Activated CD8-positive, alpha-beta T cell treated with anti-CD3 and anti-CD28 coated beads, Interleukin-2, amount 10 ng/mL, durations not matched to agents 7 days and 5 days (primary cell): ENCODE measurements at regions not wholly inside any gene's neighbourhood (a gene's known extent, or its start where the extent isn't known, plus 50 kb on each side); places are given as distances from the start of the nearest gene placed in this dataset.

ENCODE experiments used
- ATAC-seq: fragments of 150-1000 bp; cut with Tn5 transposase; one replicate; pipeline ENCODE4 v1.10.0; 2021; ENCODE audit warnings: moderate library complexity
- CTCF ChIA-PET: fragments of 350-600 bp; sonication (Branson Sonifier 250); formaldehyde crosslinking; loops from one replicate; lab custom pipeline; 2021; ENCODE audit warnings: antibody characterized with exemption; lab: Charles Lee
- POLR2A ChIA-PET: fragments of 350-600 bp; sonication (Branson Sonifier 250); formaldehyde crosslinking; loops from one replicate; lab custom pipeline; 2021; ENCODE audit warnings: antibody characterized with exemption; lab: Charles Lee
- DNase-seq: peaks from one replicate; pipeline ENCODE4 v3.0.0-alpha.2; 2020
- H3K27ac Mint-ChIP-seq: one replicate; pipeline ENCODE4 v1.8.0; 2021; ENCODE audit warnings: mild to moderate bottlenecking, mixed read lengths
- H3K27me3 Mint-ChIP-seq: one replicate; pipeline ENCODE4 v1.8.0; 2021; ENCODE audit warnings: low read depth, mixed read lengths
- H3K36me3 Mint-ChIP-seq: one replicate; pipeline ENCODE4 v1.8.0; 2021; ENCODE audit warnings: low read depth, mixed read lengths
- H3K4me1 Mint-ChIP-seq: one replicate; pipeline ENCODE4 v1.8.0; 2021; ENCODE audit warnings: low read depth, mixed read lengths
- H3K4me3 Mint-ChIP-seq: one replicate; pipeline ENCODE4 v1.8.0; 2021; ENCODE audit warnings: mild to moderate bottlenecking, mixed read lengths
- H3K9me3 Mint-ChIP-seq: one replicate; pipeline ENCODE4 v1.8.0; 2022; ENCODE audit warnings: mixed read lengths; ENCODE audit not compliant: insufficient read depth

- Mint-ChIP-seq H3K4me3 (no peak overlapping the region), H3K36me3 (no peaks in the 10 kb centered on the region), H3K9me3 (no peaks in the 10 kb centered on the region), H3K4me1 (no peaks in the 10 kb centered on the region), H3K27me3 (no peaks in the 10 kb centered on the region), H3K27ac (no peak overlapping the region)
- DNase-seq (no peak), ATAC-seq (no peak)
- CTCF ChIA-PET: no interaction called here
- POLR2A ChIA-PET: no interaction called here
Observed at GRCh38 chr19:31723101-31723500, 373.9 kb upstream of the TSHZ3 start.

GRCh38 chr19:31725051-31725450 lies 375.8 kb upstream of the TSHZ3 start:
- Mint-ChIP-seq H3K27ac (no peak overlapping the region), H3K27me3 (no peaks in the 10 kb centered on the region), H3K4me1 (no peaks in the 10 kb centered on the region), H3K9me3 (no peaks in the 10 kb centered on the region), H3K4me3 (no peak overlapping the region), H3K36me3 (no peaks in the 10 kb centered on the region)
- DNase-seq (no peak), ATAC-seq (no peak)
- ChIA-PET CTCF (no interaction called here), POLR2A (no interaction called here)

GRCh38 chr19:31727536-31727935 lies 378.3 kb upstream of the TSHZ3 start:
- Mint-ChIP-seq H3K9me3 (no peaks in the 10 kb centered on the region), H3K36me3 (no peaks in the 10 kb centered on the region), H3K4me1 (no peaks in the 10 kb centered on the region), H3K27me3 (no peaks in the 10 kb centered on the region), H3K27ac (no peak overlapping the region), H3K4me3 (no peak overlapping the region)
- CTCF ChIA-PET: no interaction called here
- no peak for DNase-seq
- ATAC-seq: no peak
- POLR2A ChIA-PET: no interaction called here

GRCh38 chr19:31730270-31730669 lies 381.0 kb upstream of the TSHZ3 start:
- no peaks in the 10 kb centered on the region for H3K36me3 Mint-ChIP-seq
- H3K27me3 Mint-ChIP-seq: no peaks in the 10 kb centered on the region
- no peaks in the 10 kb centered on the region for H3K9me3 Mint-ChIP-seq
- CTCF ChIA-PET: no interaction called here
- H3K4me3 Mint-ChIP-seq: no peak overlapping the region
- POLR2A ChIA-PET: no interaction called here
- DNase-seq (no peak), ATAC-seq (no peak)
- no peak overlapping the region for H3K27ac Mint-ChIP-seq
- no peaks in the 10 kb centered on the region for H3K4me1 Mint-ChIP-seq

GRCh38 chr19:31733591-31733990 lies 384.4 kb upstream of the TSHZ3 start:
- H3K36me3 Mint-ChIP-seq: no peaks in the 10 kb centered on the region

GRCh38 chr19:31742249-31742648 lies 393.0 kb upstream of the TSHZ3 start:
- H3K27ac Mint-ChIP-seq: no peak overlapping the region
- no peaks in the 10 kb centered on the region for H3K36me3 Mint-ChIP-seq
- ATAC-seq (no peak), DNase-seq (no peak)
- H3K9me3 Mint-ChIP-seq: peaks cover 3% of the 10 kb centered on the region
- H3K27me3 Mint-ChIP-seq: no peaks in the 10 kb centered on the region
- H3K4me3 Mint-ChIP-seq: no peak overlapping the region
- no peaks in the 10 kb centered on the region for H3K4me1 Mint-ChIP-seq
- CTCF ChIA-PET: no interaction called here
- POLR2A ChIA-PET: no interaction called here

More at GRCh38 chr19:31733591-31733990, 384.4 kb upstream of the TSHZ3 start:
- Mint-ChIP-seq H3K9me3 (no peaks in the 10 kb centered on the region), H3K4me1 (no peaks in the 10 kb centered on the region), H3K27ac (no peak overlapping the region), H3K27me3 (no peaks in the 10 kb centered on the region), H3K4me3 (no peak overlapping the region)
- ATAC-seq (no peak), DNase-seq (no peak)
- ChIA-PET POLR2A (no interaction called here), CTCF (no interaction called here)

GRCh38 chr19:31745731-31746130 lies 396.5 kb upstream of the TSHZ3 start:
- Mint-ChIP-seq H3K27ac (no peak overlapping the region), H3K36me3 (no peaks in the 10 kb centered on the region), H3K27me3 (no peaks in the 10 kb centered on the region), H3K4me3 (no peak overlapping the region), H3K4me1 (no peaks in the 10 kb centered on the region), H3K9me3 (peaks cover 3% of the 10 kb centered on the region)
- DNase-seq: no peak
- no peak for ATAC-seq
- POLR2A ChIA-PET: no interaction called here
- CTCF ChIA-PET: no interaction called here

GRCh38 chr19:31749231-31749630 lies 400.0 kb upstream of the TSHZ3 start:
- CTCF ChIA-PET: no interaction called here
- Mint-ChIP-seq H3K27me3 (no peaks in the 10 kb centered on the region), H3K36me3 (no peaks in the 10 kb centered on the region), H3K4me3 (no peak overlapping the region), H3K27ac (no peak overlapping the region), H3K4me1 (no peaks in the 10 kb centered on the region), H3K9me3 (peaks cover 6% of the 10 kb centered on the region)
- no peak for ATAC-seq
- no peak for DNase-seq
- POLR2A ChIA-PET: no interaction called here

- no peak overlapping the region for H3K27ac Mint-ChIP-seq
- DNase-seq (no peak), ATAC-seq (no peak)
- H3K4me3 Mint-ChIP-seq: no peak overlapping the region
- no peaks in the 10 kb centered on the region for H3K27me3 Mint-ChIP-seq
- no peaks in the 10 kb centered on the region for H3K36me3 Mint-ChIP-seq
- POLR2A ChIA-PET: no interaction called here
- CTCF ChIA-PET: no interaction called here
- no peaks in the 10 kb centered on the region for H3K4me1 Mint-ChIP-seq
- no peaks in the 10 kb centered on the region for H3K9me3 Mint-ChIP-seq
Observed at GRCh38 chr19:31759359-31759758, 410.1 kb upstream of the TSHZ3 start.

- Mint-ChIP-seq H3K4me3 (no peak overlapping the region), H3K27me3 (no peaks in the 10 kb centered on the region), H3K4me1 (no peaks in the 10 kb centered on the region), H3K36me3 (no peaks in the 10 kb centered on the region), H3K27ac (no peak overlapping the region), H3K9me3 (no peaks in the 10 kb centered on the region)
- DNase-seq: no peak
- ChIA-PET POLR2A (no interaction called here), CTCF (no interaction called here)
- ATAC-seq: no peak
Observed at GRCh38 chr19:31761281-31761913, 412.2 kb upstream of the TSHZ3 start.

GRCh38 chr19:31770223-31770622 lies 421.0 kb upstream of the TSHZ3 start:
- no peak overlapping the region for H3K4me3 Mint-ChIP-seq
- CTCF ChIA-PET: no interaction called here
- no peak for ATAC-seq

GRCh38 chr19:31772915-31773314 lies 423.7 kb upstream of the TSHZ3 start:
- Mint-ChIP-seq H3K9me3 (no peaks in the 10 kb centered on the region), H3K4me3 (no peak overlapping the region), H3K27ac (no peak overlapping the region), H3K36me3 (no peaks in the 10 kb centered on the region), H3K4me1 (no peaks in the 10 kb centered on the region), H3K27me3 (no peaks in the 10 kb centered on the region)
- DNase-seq (no peak), ATAC-seq (no peak)
- POLR2A ChIA-PET: no interaction called here
- CTCF ChIA-PET: interaction anchor here (0.9 kb wide), 1 partner anchor 450 kb away, joined by 3 read pairs; no protein-coding TSS in a partner anchor

More at GRCh38 chr19:31770223-31770622, 421.0 kb upstream of the TSHZ3 start:
- no peaks in the 10 kb centered on the region for H3K36me3 Mint-ChIP-seq
- POLR2A ChIA-PET: no interaction called here
- no peaks in the 10 kb centered on the region for H3K4me1 Mint-ChIP-seq
- H3K9me3 Mint-ChIP-seq: no peaks in the 10 kb centered on the region
- DNase-seq: no peak
- H3K27me3 Mint-ChIP-seq: no peaks in the 10 kb centered on the region
- no peak overlapping the region for H3K27ac Mint-ChIP-seq

GRCh38 chr19:31781542-31781941 lies 432.3 kb upstream of the TSHZ3 start:
- ChIA-PET CTCF (no interaction called here), POLR2A (no interaction called here)
- H3K4me3 Mint-ChIP-seq: no peak overlapping the region
- no peak overlapping the region for H3K27ac Mint-ChIP-seq
- ATAC-seq (no peak), DNase-seq (no peak)
- no peaks in the 10 kb centered on the region for H3K36me3 Mint-ChIP-seq
- no peaks in the 10 kb centered on the region for H3K4me1 Mint-ChIP-seq
- H3K9me3 Mint-ChIP-seq: no peaks in the 10 kb centered on the region
- no peaks in the 10 kb centered on the region for H3K27me3 Mint-ChIP-seq
